ENCODE measurements at regions not wholly inside any gene's neighbourhood (a gene's known extent, or its start where the extent isn't known, plus 50 kb on each side); places are given as distances from the start of the nearest gene placed in this dataset.
"Not testable (repeated sequence)": the region's sequence is repeated elsewhere in the genome, so short reads cannot be mapped to it uniquely, and the experiment has no call there.

GRCh38 chrX:2554066-2554465, 53.3 kb upstream of the DHRSX start:
- H3K27ac ChIP-seq (ENCODE audit: low read depth, low read length) = not testable (repeated sequence)
- 56% methylated on average over 6 of the region's 6 CpGs; no CpG with 5 or more reads in 1 of the 2 experiments for WGBS, 2 experiments (ENCODE audit: extremely low coverage in 1 of 2, insufficient coverage in 1 of 2, insufficient read length in 1 of 2, insufficient replicate concordance in 2 of 2, low coverage in 1 of 2, low lambda C conversion rate in 2 of 2, missing lambda C conversion rate in 1 of 2)

More at GRCh38 chrX:2554066-2554465, 53.3 kb upstream of the DHRSX start:
- H3K23ac ChIP-seq (ENCODE audit: insufficient read length); H2BK5ac ChIP-seq (ENCODE audit: low read depth, low read length); H3K4me2 ChIP-seq (ENCODE audit: insufficient read depth in 1 of 2, low read depth in 2 of 2, low read length in 2 of 2); H3K79me1 ChIP-seq (ENCODE audit: low read depth, low read length); H3K36me3 ChIP-seq (ENCODE audit: control insufficient read depth in 2 of 4, insufficient read depth in 4 of 4, low read length in 3 of 4); H2BK12ac ChIP-seq (ENCODE audit: low read depth, low read length); H2BK120ac ChIP-seq (replicated peaks; ENCODE audit: low read depth, low read length); H3K79me2 ChIP-seq (ENCODE audit: control insufficient read depth in 1 of 2, insufficient read depth in 2 of 2, low read length in 2 of 2); H4K91ac ChIP-seq (replicated peaks; ENCODE audit: insufficient read length, low read length); H3K56ac ChIP-seq (replicated peaks; ENCODE audit: insufficient read length, low read depth, low read length); H3K14ac ChIP-seq (ENCODE audit: insufficient read length); H4K20me1 ChIP-seq (replicated peaks in 1 of 2; ENCODE audit: control insufficient read depth in 1 of 2, insufficient read depth in 2 of 2, low read length in 2 of 2); H3K23me2 ChIP-seq (ENCODE audit: low read depth, low read length); DNase-seq (ENCODE audit: low read depth in 1 of 2, low spot score in 2 of 2); H3K27me3 ChIP-seq (replicated peaks in 1 of 4; ENCODE audit: control insufficient read depth in 3 of 4, extremely low read depth in 1 of 4, insufficient read depth in 3 of 4, low read length in 3 of 4); H3K9ac ChIP-seq (replicated peaks in 1 of 4; ENCODE audit: extremely low read depth in 1 of 4, low read depth in 3 of 4, low read length in 3 of 4); H3K4me3 ChIP-seq (ENCODE audit: extremely low read depth in 1 of 4, insufficient read depth in 2 of 4, low read depth in 3 of 4, low read length in 4 of 4); FAIRE-seq; H4K8ac ChIP-seq (ENCODE audit: extremely low read depth, insufficient read depth, low read length); CTCF ChIA-PET (ENCODE audit: partially characterized antibody); H2AFZ ChIP-seq (ENCODE audit: low read length); H2AK5ac ChIP-seq (ENCODE audit: low read depth, low read length); H3K18ac ChIP-seq (ENCODE audit: extremely low read depth, low read length); H4K5ac ChIP-seq (ENCODE audit: insufficient read length, low read depth, low read length); POLR2A ChIA-PET (ENCODE audit: partially characterized antibody); H2BK15ac ChIP-seq (ENCODE audit: low read length); H3K4ac ChIP-seq (replicated peaks; ENCODE audit: insufficient read length, low read depth, low read length); H3K9me3 ChIP-seq (ENCODE audit: insufficient read depth in 2 of 2, low read depth in 1 of 2, low read length in 1 of 2): not testable (repeated sequence)
- peaks cover 5 to 17% (median 11%) of the 10 kb centered on the region in 4 experiments; a peak in 6 of 7 replicates for H3K4me1 ChIP-seq (replicated peaks in 1 of 4; ENCODE audit: control insufficient read depth in 3 of 4, insufficient read depth in 4 of 4, low read length in 3 of 4)
- H2BK20ac ChIP-seq (ENCODE audit: low read length) = 0 out of 2 replicates have a peak overlapping the region, but pooled peaks have one; percentile 50
